Keratinocyte (primary cell): ENCODE measurements at regions not wholly inside any gene's neighbourhood (a gene's known extent, or its start where the extent isn't known, plus 50 kb on each side); places are given as distances from the start of the nearest gene placed in this dataset.

Experiments
- DNase-seq: peaks from one replicate; pipeline ENCODE4 v3.0.0-alpha.2; 2011; ENCODE audit warnings: low read depth, missing footprints, low spot score
- FAIRE-seq: peaks from 2 replicates; lab custom pipeline; 2011; peaks lifted over from hg19 to GRCh38; lab: Jason Lieb, UNC
- H2AFZ ChIP-seq: 2 replicates; pipeline ENCODE4 v1.6.0; 2012; ENCODE audit warnings: low read length, control low read depth, inconsistent platforms; ENCODE audit not compliant: control insufficient read depth
- H3K27ac ChIP-seq: 2 replicates; pipeline ENCODE4 v1.5.1; 2011; ENCODE audit warnings: low read length; ENCODE audit not compliant: control insufficient read depth, insufficient read depth
- H3K27me3 ChIP-seq: 3 replicates; pipeline ENCODE4 v1.6.0; 2011; ENCODE audit warnings: low read length; ENCODE audit not compliant: control insufficient read depth, insufficient read depth; ENCODE audit errors: extremely low read depth
- H3K36me3 ChIP-seq, 2 experiments: 2 replicates in 1 of 2; 3 replicates in 1 of 2; pipeline ENCODE4 v1.5.1; 2011; ENCODE audit warnings: low read length in 2 of 2, mild to moderate bottlenecking in 1 of 2; ENCODE audit not compliant: control insufficient read depth in 2 of 2, insufficient read depth in 2 of 2; ENCODE audit errors: extremely low read depth in 1 of 2
- H3K4me1 ChIP-seq: 3 replicates; pipeline ENCODE4 v1.5.1; 2011; ENCODE audit warnings: low read length; ENCODE audit not compliant: control insufficient read depth, insufficient read depth; ENCODE audit errors: extremely low read depth
- H3K4me2 ChIP-seq: 3 replicates; pipeline ENCODE4 v1.6.0; 2011; ENCODE audit warnings: low read depth, low read length; ENCODE audit not compliant: control insufficient read depth, insufficient read depth; ENCODE audit errors: extremely low read depth
- H3K4me3 ChIP-seq, 3 experiments: fragments of 200-600 bp in 1 of 3; sonication (generic) in 1 of 3; 2 replicates in 2 of 3; 3 replicates in 1 of 3; pipeline ENCODE4 v1.5.1; 2011 to 2016; ENCODE audit warnings: low read length in 3 of 3, mild to moderate bottlenecking in 3 of 3, control low read depth in 2 of 3, inconsistent platforms in 1 of 3, low read depth in 1 of 3, mixed read lengths in 1 of 3, mixed run types in 1 of 3, moderate library complexity in 1 of 3; ENCODE audit not compliant: control insufficient read depth in 2 of 3, insufficient read depth in 2 of 3; ENCODE audit errors: extremely low read depth in 1 of 3
- H3K79me2 ChIP-seq: 2 replicates; pipeline ENCODE4 v1.6.0; 2012; ENCODE audit warnings: low read length; ENCODE audit not compliant: control insufficient read depth, insufficient read depth
- H3K9ac ChIP-seq: 3 replicates; pipeline ENCODE4 v1.6.0; 2011; ENCODE audit warnings: low read length; ENCODE audit not compliant: control insufficient read depth, insufficient read depth; ENCODE audit errors: extremely low read depth
- H3K9me1 ChIP-seq: 3 replicates; pipeline ENCODE4 v1.6.0; 2011; ENCODE audit warnings: low read length; ENCODE audit not compliant: control insufficient read depth, insufficient read depth; ENCODE audit errors: extremely low read depth
- H3K9me3 ChIP-seq: 2 replicates; pipeline ENCODE4 v1.5.1; 2012; ENCODE audit warnings: low read depth, low read length; ENCODE audit not compliant: control insufficient read depth
- H4K20me1 ChIP-seq: 3 replicates; pipeline ENCODE4 v1.6.0; 2011; ENCODE audit warnings: low read length; ENCODE audit not compliant: control insufficient read depth, insufficient read depth; ENCODE audit errors: extremely low read depth
- EZH2 ChIP-seq: IDR thresholded peaks from one replicate; pipeline ENCODE4 v1.6.1; 2012; ENCODE audit warnings: inconsistent platforms, mild to moderate bottlenecking, low read length, moderate library complexity
- dilution Hi-C: fragments of 300-500 bp; cut with MboI; formaldehyde crosslinking; loops from one replicate; pipeline ENCODE4 v1.7.0; 2020; ENCODE audit warnings: low sequenced_read_pairs; ENCODE audit not compliant: extremely low pct_ligation_motif_present
- TF ChIP-seq, protein P1 (sequence below), 3 experiments: IDR thresholded peaks in 1 of 3; conservative IDR thresholded peaks in 1 of 3; optimal IDR thresholded peaks in 1 of 3; 2 replicates in 2 of 3; 3 replicates in 1 of 3; pipeline versions ENCODE3 to v1.5.1; 2011; ENCODE audit warnings: low read length in 3 of 3, mild to moderate bottlenecking in 3 of 3, moderate library complexity in 2 of 3, control low read depth in 1 of 3, inconsistent platforms in 1 of 3; ENCODE audit not compliant: insufficient read depth in 2 of 3; ENCODE audit errors: extremely low read depth in 1 of 3

DNA sequence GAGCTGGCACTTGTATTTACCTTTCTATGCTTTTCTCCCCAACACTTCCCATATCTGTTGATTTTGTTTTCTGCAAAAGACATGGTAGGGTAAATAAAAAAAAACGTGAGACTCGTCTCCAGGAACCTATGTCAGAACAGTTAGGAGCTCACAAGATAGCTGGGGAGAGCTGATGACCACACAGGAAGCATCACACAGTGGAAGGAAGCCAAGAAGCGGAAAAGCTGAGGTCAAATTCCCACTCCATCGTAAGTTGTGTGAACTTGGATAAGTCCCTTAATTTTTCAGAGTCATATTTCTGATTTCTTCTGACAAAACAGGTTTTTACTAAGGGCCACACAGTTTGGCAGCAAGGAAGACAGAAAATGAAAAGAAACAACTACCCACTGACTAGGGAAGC lies 199.6 kb downstream of the KLF5 start:
- Histone ChIP-seq H3K27ac (no peak overlapping the region), H3K27me3 (no peaks in the 10 kb centered on the region), H3K36me3 (no peaks in the 10 kb centered on the region), H3K4me2 (no peak overlapping the region), H3K9me1 (no peaks in the 10 kb centered on the region), H3K4me3 (no peak overlapping the region), H2AFZ (no peak overlapping the region), H4K20me1 (no peaks in the 10 kb centered on the region), H3K9me3 (no peaks in the 10 kb centered on the region), H3K79me2 (no peaks in the 10 kb centered on the region), H3K9ac (no peak overlapping the region), H3K4me1 (peaks cover 34% of the 10 kb centered on the region)
- dilution Hi-C loops = no loop called here
- TF ChIP-seq, protein P1, sequence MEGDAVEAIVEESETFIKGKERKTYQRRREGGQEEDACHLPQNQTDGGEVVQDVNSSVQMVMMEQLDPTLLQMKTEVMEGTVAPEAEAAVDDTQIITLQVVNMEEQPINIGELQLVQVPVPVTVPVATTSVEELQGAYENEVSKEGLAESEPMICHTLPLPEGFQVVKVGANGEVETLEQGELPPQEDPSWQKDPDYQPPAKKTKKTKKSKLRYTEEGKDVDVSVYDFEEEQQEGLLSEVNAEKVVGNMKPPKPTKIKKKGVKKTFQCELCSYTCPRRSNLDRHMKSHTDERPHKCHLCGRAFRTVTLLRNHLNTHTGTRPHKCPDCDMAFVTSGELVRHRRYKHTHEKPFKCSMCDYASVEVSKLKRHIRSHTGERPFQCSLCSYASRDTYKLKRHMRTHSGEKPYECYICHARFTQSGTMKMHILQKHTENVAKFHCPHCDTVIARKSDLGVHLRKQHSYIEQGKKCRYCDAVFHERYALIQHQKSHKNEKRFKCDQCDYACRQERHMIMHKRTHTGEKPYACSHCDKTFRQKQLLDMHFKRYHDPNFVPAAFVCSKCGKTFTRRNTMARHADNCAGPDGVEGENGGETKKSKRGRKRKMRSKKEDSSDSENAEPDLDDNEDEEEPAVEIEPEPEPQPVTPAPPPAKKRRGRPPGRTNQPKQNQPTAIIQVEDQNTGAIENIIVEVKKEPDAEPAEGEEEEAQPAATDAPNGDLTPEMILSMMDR (optimal IDR thresholded peaks at IDR 0.05 in 1 of 3, IDR thresholded peaks at IDR 0.05 in 1 of 3, conservative IDR thresholded peaks at IDR 0.05 in 1 of 3; ENCODE audit: extremely low read depth in 1 of 3, insufficient read depth in 2 of 3, low read length in 3 of 3) = no peak
- TF ChIP-seq EZH2 = no peak
- no peak for FAIRE-seq
- DNase-seq = no peak

DNA sequence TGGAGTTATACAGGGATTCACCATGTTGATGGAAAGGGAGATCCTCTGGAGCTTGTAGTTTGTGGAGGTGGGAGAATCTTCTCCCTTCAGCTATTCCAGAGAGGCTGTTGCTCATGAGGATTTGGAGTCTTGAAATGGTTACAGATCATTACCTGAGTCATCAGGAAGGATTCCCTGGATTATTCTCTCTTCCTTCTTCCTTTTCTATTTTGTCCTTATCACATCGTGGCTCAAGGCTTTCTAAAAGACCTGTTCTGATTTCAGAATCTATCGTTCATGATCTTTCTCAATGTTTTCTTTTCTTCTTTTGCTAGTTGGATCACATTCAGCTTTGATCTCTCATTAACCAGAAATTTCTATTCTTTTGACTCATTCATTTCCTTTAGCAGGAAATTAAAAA lies 196.0 kb downstream of the KLF5 start:
- DNase-seq (no peak), FAIRE-seq (peak; percentile 89)
- Histone ChIP-seq H3K9me1 (no peaks in the 10 kb centered on the region), H3K9ac (peak overlapping the region; percentile 6), H3K9me3 (no peaks in the 10 kb centered on the region), H3K4me3 (no peak overlapping the region), H3K27ac (peak overlapping the region; percentile 71), H2AFZ (peak overlapping the region; percentile 73), H3K4me2 (peak overlapping the region; percentile 54), H3K36me3 (no peaks in the 10 kb centered on the region), H3K4me1 (peaks cover 13% of the 10 kb centered on the region), H4K20me1 (no peaks in the 10 kb centered on the region), H3K27me3 (no peaks in the 10 kb centered on the region), H3K79me2 (no peaks in the 10 kb centered on the region)
- dilution Hi-C loops = no loop called here
- TF ChIP-seq, protein P1 (optimal IDR thresholded peaks at IDR 0.05 in 1 of 3, IDR thresholded peaks at IDR 0.05 in 1 of 3, conservative IDR thresholded peaks at IDR 0.05 in 1 of 3; ENCODE audit: extremely low read depth in 1 of 3, insufficient read depth in 2 of 3, low read length in 3 of 3) = no peak
- no peak for TF ChIP-seq EZH2
